Dermis microvascular lymphatic vessel endothelial cell (primary cell): ENCODE measurements at regions not wholly inside any gene's neighbourhood (a gene's known extent, or its start where the extent isn't known, plus 50 kb on each side); places are given as distances from the start of the nearest gene placed in this dataset.
"Not testable (repeated sequence)": the region's sequence is repeated elsewhere in the genome, so short reads cannot be mapped to it uniquely, and the experiment has no call there.

ENCODE experiments used
- DNase-seq, 2 donors: peaks; one replicate each; pipeline versions ENCODE4 v3.0.0 to v3.0.0-alpha.2; 2010; ENCODE audit warnings: low read depth in 2 of 2

DNA sequence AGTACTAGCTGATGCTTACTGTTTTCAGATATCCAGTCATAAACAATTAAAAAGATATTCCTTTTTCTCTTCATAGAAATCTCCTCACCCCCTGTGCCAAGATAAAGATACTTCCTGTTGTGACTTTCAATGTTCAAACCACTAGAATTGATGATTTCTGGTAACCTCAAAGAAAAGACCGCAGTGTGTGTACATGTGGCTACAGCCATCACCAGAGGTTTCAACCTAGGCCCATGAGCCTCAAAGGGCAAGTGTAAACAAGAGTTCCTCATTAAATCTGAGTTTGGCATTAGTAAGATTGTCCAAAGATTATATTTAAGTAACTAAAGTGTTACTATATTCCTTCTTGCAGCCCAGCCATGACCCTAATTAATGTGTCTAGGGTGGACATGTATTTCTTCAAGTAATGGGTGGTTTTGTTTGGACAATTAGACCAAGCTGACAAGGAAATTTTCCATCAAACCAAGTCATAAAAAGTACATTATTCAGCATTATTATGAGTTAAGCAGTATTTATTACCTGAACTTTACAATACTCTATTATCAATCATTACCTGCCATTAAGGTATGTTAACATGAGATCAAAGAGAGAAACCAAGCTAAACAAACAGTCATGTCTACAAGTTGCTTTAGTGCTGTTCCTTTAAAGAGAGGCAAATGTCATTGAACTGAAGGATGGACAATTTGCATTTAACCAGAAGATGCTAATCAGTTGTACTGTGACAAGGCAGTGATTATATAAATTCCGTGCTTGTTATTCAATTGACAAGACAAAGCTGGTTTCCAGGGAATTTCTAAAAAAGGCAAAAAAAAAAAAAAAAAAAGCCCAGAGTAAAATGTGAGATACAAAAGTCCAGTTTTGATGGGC lies 382.7 kb downstream of the LNPK start:
- no peak for DNase-seq

DNA sequence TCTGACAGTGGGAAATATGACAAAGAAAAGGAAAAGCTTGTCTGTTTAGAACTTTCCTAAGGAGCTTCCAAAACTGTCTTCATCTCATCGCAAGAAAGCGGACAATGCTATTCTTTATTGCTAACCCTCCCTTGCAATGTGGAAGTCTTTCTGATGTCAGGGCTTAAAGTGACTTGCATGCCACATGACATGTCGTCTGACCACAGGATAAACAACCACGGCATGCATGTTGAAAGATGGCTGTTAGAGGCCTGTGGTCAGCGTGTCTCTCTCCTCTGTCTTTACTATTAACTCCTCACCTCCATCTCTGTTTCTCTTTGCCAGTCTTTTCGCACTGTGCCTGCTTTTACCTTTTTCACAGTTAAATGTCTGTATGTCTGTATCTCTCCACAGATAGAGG lies 389.8 kb downstream of the LNPK start:
- DNase-seq, result no peak

DNA sequence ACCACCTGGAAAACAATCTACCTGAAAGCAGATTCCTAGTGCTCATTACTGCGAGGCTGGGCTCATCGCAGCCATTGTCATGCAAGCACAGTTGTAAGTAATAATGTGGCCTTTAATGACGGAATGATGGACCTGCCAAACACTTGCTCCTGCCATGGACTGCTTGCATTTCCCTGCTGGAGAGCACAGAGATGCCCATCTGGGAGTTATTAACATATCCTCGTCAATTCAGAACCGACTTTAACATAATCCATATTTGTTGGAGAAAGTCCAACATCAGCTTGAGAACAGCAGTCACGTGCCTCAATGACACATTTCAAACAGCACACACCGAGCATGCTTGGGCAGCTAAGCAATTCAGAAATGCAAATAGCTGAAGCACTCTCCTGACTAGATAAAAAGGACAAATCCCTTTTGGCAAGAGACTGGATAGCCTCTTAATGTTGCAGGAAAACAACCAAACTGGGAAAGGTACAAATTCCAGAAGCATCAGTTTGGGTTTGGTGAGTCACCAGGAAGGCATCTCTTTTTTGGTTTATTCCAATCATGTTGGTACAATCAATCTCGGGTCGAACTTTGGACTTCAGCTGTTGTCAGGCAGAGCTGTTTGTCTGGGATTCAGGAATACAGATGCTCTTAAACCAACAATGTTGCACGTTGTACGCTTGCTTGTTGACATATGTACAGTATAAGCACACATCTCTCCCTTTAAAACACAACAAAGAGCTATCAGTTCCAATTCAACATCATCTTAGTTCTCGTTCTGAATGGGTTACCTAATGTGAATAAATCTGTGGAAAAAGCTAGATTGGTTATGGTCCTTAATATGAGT lies 395.8 kb downstream of the LNPK start:
- DNase-seq, result no peak

DNA sequence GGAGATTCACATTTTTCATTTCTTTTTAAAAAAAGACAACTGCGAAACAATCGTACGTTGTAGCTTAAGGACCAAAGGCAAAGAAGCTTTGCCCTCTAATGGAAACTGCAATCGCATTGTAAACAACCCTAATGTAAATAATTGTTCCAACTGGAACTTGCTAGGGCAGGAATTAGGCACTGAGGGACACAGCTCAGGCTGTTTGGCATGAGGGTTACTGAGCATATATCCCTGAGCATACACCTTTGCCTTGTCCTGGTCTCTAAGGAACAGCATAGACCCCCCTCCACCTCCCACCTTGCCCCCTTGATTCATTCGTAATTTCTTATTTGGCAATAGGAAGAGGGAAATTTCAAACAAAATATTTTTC lies 396.4 kb downstream of the LNPK start:
- DNase-seq, result no peak

DNA sequence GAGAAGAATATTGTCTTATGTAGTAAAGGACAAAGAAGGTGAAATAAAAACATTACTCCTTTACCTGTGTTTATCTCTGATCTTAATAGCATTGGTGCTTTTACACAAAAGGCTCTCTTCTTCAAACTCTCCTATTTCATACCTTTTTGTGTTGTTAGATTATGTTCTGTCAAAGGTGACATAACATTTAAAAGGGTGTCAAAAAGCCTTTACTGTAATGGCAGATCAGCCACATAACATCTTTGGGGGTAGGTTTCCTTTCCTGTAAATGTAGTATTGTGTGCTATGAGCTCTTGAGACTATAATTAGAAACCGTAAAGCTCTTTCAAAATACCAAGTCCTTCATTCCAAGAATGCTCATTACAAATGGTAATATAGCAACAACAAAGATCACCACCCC lies 400.1 kb downstream of the LNPK start:
- DNase-seq, result no peak

DNA sequence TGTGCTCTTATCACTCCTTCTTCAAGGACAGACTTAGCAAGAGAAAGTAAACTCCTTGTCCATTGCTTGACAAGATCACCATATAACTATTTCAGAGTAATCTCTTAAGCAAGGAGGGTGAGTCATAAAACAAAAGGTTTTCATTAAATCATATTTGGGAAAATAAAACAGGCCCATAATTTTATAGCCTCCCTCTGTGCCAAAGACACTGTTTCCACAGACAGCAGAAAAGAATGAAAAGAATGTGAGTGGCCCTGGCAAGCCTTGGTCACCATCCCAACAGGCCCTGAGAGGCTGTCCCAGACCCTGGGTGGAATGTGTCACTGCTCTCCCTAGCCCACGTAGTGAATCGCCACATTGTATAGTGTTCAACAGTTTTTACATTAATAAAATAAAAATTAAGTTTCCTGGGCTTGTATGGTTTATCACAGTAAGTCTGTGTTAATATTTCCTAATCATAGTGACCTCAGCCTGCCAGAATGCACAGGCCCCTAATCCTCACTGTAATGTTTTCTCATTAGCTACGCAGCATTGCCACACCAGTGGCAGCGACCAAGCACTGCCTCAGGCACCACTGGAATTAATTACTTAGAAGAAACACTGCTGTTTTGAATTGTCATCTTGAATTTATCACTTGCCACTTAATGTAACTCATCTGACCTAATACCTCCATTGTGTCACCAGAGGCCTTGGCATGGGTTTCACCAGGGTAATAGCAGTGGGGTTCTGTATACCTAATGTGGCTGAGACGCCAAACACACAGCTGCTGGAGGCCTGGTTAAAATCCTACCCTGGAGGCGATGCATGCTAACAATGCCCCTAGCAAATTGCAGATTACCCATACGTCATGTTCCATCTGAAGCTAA lies 401.9 kb downstream of the LNPK start:
- DNase-seq, result no peak

DNA sequence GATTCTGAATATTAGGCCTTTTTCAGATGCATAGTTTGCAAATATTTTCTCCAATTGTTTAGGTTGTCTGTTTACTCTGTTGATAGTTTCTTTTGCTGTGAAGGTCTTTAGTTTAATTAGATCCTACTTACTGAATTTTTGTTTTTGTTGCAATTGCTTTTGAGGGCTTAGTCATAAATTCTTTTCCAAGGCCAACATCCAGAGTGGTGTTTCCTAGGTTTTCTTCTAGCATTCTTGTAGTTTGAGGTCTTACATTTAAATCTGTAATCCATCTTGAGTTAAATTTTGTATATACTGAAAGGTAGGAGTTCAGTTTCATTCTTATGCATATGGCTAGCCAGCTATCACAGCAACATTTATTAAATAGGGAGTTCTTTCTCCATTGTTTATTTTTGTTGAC lies 404.8 kb downstream of the LNPK start:
- DNase-seq, result no peak

DNA sequence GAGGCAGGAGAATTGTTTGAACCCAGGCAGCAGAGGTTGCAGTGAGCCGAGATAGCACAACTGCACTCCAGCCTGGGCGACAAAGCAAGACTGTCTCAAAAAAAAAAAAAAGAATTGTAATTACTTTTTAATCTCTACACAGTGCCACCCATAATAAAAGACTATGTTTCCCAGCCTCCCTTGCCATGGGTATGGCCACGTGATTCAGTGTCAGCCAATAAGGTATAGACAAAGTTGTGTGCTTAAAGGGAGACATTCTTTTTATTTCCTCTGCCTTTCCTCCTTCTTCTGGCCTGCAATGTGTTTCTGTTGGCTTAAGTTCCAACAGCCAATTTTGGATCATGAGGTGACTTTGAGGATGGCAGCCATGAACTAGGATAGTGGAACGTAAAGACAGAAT lies 406.9 kb downstream of the LNPK start:
- no peak for DNase-seq

DNA sequence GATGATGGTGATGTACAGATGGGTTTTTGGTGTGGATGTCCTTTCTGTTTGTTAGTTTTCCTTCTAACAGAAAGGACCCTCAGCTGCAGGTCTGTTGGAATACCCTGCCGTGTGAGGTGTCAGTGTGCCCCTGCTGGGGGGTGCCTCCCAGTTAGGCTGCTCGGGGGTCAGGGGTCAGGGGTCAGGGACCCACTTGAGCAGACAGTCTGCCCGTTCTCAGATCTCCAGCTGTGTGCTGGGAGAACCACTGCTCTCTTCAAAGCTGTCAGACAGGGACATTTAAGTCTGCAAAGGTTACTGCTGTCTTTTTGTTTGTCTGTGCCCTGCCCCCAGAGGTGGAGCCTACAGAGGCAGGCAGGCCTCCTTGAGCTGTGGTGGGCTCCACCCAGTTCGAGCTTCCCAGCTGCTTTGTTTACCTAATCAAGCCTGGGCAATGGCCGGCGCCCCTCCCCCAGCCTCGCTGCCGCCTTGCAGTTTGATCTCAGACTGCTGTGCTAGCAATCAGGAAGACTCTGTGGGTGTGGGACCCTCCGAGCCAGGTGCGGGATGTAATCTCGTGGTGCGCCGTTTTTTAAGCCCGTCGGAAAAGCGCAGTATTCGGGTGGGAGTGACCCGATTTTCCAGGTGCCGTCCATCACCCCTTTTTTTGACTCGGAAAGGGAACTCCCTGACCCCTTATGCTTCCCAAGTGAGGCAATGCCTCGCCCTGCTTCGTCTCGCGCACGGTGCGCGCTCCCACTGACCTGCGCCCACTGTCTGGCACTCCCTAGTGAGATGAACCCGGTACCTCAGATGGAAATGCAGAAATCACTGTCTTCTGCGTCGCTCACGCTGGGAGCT lies 408.2 kb downstream of the LNPK start:
- not testable (repeated sequence) for DNase-seq

DNA sequence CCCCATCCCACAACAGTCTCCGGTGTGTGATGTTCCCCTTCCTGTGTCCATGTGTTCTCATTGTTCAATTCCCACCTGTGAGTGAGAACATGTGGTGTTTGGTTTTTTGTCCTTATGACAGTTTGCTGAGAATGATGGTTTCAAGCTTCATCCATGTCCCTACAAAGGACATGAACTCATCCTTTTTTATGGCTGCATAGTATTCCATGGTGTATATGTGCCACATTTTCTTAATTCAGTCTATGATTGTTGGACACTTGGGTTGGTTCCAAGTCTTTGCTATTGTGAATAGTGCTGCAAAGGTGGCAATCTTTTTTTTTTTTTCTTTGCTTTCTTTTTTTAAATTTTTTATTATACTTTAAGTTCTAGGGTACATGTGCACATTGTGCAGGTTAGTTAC lies 406.7 kb upstream of the ATP5MC3 start:
- DNase-seq, result not testable (repeated sequence)

DNA sequence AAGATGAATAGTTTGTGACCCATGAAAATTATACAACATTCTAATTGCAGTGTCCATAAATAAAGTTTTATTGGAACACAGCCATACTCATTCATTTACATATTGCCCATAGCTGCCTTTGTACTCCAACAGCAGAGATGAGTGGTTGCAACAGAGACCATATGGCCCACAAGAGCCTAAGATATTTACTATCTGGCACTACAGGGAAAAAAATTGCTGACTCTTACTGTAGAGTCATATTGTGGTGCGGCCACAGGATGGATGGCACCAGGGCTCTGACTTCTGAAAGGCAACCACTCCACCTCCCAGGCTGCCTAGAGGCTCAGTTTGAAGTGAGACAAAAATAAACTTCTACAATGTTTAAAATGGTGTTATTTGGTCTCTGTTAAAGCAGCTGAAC lies 404.0 kb upstream of the ATP5MC3 start:
- DNase-seq, result no peak

DNA sequence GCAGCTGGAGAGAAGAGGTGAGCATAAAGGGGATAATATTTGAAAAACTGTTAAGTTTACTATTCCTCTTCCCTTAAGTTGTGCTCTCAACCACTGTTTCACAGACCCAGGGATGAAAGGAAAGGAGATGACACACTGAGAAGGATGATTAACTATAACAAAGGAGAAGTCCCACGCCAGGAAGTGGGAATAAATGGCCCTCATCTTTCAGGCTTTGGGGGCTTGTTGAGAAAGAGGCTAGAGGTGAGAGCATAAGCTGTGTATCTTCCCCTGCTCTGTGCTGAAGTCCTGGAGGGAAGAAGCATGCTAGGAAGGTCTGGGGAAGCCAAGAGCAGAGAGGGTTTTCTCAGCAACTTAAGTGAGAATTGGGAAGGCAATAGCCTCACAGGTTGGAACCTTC lies 399.1 kb upstream of the ATP5MC3 start:
- no peak for DNase-seq

DNA sequence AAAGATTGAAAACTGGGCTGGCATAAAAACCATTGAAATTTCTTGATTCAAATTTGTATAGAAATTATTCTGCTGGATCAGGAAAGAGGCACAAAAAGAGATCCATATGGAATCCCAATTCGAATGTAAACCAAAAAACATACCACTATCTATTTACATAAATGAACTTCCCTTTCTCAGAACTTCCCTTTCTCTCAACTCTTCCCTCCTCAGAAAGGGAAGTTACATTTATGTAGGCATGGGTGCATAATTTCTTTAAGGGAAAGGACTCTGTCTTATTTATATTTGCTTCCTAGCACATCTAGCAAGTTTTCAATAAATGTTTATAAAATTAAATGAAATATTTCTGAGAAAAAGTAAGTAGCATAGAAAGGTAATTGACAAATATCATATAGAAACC lies 398.1 kb upstream of the ATP5MC3 start:
- DNase-seq, result no peak

DNA sequence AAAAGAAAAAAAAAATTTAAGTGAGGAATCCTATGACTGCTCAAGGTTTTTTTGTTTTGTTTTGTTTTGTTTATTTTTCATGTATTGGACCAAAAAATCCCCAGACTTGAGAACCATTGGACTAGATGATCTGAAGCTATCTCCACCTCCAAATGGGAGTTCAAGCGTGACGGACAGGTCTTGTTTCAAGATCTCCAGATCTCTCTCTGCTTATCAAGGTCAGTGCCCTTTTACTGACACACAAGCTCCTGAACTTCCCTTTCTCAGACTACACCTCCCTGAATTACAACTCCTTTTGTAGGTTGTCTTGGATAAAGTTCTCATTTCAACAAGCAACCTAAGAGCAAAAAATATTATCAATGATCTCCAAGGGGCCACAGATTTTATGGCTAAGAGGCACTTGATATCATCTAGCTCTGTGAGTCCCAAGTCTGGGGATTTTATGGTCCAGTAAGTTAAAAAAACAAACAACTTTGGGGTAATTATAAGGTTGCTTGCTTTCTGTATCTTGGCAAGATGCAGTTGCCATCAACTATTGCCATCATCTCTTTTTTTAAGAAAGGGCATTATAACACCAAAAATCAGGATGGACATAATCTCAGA lies 396.0 kb upstream of the ATP5MC3 start:
- DNase-seq, result no peak

DNA sequence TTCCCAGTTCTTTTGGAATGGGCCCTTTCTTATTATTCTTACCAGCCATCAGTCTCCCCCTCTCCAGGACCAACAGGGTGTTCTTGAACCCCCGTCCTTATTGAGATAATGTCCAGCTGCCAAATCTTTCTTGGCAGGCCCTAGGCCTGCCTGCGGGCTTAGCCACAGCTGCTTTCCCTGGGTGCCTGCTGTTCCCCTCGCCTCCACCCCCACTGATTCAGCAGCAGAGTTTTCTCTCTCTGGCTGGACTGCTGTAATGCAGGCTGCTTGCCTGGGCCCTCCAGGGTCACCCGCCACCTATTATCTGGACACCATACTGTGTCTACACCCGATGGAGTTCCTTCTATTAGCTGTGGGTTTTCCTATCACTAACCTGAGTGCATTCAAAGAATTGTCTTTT lies 395.4 kb upstream of the ATP5MC3 start:
- no peak for DNase-seq

DNA sequence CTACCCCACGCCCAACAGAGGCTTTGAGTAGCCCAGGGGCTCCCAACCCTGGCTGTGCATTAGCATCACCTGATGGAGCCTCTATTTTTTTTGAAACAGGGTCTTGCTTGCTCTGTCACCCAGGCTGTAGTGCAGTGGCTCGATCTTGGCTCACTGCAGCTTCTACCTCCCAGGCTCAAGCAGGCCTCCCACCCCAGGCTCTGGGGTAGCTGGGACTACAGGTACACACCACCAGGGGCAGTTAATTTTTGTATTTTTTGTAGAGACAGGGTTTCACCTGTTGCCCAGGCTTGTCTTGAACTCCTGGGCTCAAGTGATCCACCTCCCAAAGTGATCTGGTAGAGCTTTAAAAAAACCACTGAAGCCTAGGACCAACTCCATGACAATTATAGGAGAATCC lies 394.8 kb upstream of the ATP5MC3 start:
- DNase-seq, result no peak

DNA sequence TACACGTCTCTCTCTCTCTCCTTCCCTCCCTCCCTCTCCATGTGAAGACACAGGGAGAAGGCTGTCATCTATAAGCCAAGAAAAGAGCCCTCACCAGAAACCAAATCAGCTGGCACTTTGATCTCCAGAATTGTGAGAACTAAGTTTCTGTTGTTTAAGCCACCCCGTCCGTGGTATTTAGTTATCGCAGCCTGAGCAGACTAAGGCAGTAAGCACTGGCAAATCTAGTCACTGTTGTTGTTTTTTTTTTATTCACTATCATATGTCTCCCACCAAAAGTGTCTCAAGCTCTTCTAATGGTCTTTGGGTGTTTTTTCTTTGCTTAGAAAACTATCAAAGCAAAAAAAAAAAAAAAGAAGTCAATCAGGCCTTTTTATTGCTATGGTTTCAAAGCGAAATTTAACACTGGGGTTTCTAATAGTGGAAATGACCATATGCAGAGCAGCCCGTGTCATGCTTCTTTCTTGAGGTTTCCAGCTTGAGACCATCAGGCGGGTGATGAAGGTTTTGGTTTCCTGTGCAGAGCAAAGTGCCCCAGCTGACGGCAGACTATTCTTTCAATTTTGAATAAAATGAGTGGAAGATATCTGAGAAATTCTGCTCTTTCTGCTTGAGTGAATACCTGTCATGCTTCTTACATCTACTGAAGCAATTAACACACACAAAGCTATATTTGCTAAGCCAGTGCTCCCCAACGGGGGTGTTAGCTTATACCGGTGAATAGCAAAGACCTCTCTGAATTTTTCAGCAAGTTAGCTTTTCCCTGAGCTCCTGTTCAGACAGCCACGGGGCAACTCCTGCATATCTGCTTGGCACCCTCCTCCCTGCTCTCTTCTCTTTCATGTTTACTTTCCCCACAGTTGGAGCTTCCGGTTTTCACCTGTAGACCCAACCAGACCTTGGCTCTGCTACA lies 394.1 kb upstream of the ATP5MC3 start:
- no peak for DNase-seq

DNA sequence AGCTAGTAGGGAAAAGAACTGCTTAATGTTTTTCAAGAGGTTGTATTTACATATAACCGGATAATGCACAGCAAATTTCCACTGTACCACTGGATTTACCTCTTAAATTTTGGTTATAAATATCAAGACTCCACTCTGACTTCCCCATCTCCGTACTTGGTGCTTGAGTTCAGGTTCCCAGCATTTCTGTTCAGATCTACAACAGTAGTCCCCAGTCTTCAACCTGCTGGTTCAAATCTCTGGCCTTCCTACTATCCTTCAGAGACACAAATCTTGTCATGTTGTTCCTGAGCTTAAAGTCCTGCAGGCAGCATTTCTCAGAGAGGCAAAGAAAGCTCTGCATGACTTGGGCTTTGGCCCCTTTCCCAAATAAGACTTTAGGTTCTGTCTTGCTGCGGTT lies 392.6 kb upstream of the ATP5MC3 start:
- no peak for DNase-seq

DNA sequence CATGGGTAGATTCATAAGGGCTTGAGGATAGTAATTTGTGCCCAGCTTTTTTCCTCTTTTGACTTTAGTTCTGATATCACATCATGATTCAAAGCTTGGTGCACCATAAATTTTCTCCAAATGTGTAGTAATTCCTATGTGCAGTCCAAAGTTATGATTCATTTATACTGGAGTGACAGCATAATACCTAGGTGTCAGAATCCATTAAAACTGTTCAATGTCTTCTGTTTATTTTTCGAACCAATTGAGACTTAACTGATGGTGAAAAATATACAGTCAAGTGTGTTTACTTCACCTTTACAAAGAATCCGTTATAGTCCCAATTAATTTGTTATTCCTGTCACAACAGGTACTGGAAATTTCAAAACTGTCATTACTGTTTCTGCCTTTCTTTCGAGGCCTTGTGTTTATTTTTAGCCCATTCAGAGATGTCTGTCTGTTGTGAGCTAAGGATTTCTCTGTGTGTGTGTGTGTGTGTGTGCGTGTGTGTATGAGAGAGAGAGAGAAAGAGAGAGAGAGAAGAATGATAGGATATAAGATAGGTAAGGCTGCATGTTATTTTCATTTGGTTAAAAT lies 389.7 kb upstream of the ATP5MC3 start:
- DNase-seq, result no peak
